IMR-90 (cell line): ENCODE measurements at regions not wholly inside any gene's neighbourhood (a gene's known extent, or its start where the extent isn't known, plus 50 kb on each side); places are given as distances from the start of the nearest gene placed in this dataset.

Experiments used
- ATAC-seq: fragments of 200-7000 bp; cut with Tn5 transposase; 2 replicates; pipeline ENCODE4 v1.9.1; 2020; ENCODE audit warnings: low read depth, mild to moderate bottlenecking, moderate library complexity
- BruUV-seq: library from RNA; stranded (reverse); fragments of 400-500 nt; replicated peaks from 2 replicates; lab custom pipeline; 2021; lab: Mats Ljungman, UMichigan
- CTCF ChIA-PET: fragments of 300-600 bp; formaldehyde crosslinking; extraction: SDS; loops from one replicate; lab custom pipeline; 2021; ENCODE audit warnings: antibody characterized with exemption; lab: Yijun Ruan, JAX
- POLR2A ChIA-PET: fragments of 300-600 bp; sonication (Branson Sonifier 250); formaldehyde crosslinking; loops from one replicate; lab custom pipeline; 2022; ENCODE audit warnings: antibody characterized with exemption; ENCODE audit not compliant: unreplicated experiment; lab: Charles Lee
- DNase-seq: peaks from one replicate; pipeline ENCODE4 v3.0.0; 2013
- H2AFZ ChIP-seq: replicated peaks from 2 replicates; pipeline ENCODE3; 2013; ENCODE audit warnings: low read length, mild to moderate bottlenecking; ENCODE audit not compliant: poor library complexity
- H2AK5ac ChIP-seq: 2 replicates; pipeline ENCODE4 v1.6.1; 2013; ENCODE audit warnings: low read depth, low read length, inconsistent platforms
- H2AK9ac ChIP-seq: replicated peaks from 2 replicates; pipeline ENCODE3; 2013; ENCODE audit warnings: mild to moderate bottlenecking, low read depth, low read length, moderate library complexity; ENCODE audit not compliant: poor library complexity
- H2BK120ac ChIP-seq: 2 replicates; pipeline ENCODE4 v1.6.1; 2013; ENCODE audit warnings: low read depth, low read length, inconsistent platforms
- H2BK15ac ChIP-seq: 3 replicates; pipeline ENCODE4 v1.6.1; 2013; ENCODE audit warnings: low read depth, low read length, inconsistent platforms
- H2BK20ac ChIP-seq: 2 replicates; pipeline ENCODE4 v1.6.1; 2013; ENCODE audit warnings: low read depth, mild to moderate bottlenecking, inconsistent platforms, low read length, moderate library complexity
- H2BK5ac ChIP-seq: 2 replicates; pipeline ENCODE4 v1.6.1; 2013; ENCODE audit warnings: mild to moderate bottlenecking, low read depth, low read length, inconsistent platforms; ENCODE audit not compliant: poor library complexity, severe bottlenecking
- H3K14ac ChIP-seq: replicated peaks from 2 replicates; pipeline ENCODE4 v1.6.1; 2013; ENCODE audit warnings: low read depth, low read length, inconsistent platforms
- H3K18ac ChIP-seq: 2 replicates; pipeline ENCODE4 v1.6.1; 2013; ENCODE audit warnings: low read depth, low read length, control low read depth
- H3K23ac ChIP-seq: 2 replicates; pipeline ENCODE4 v1.6.1; 2013; ENCODE audit warnings: low read depth, low read length, inconsistent platforms
- H3K27ac ChIP-seq: 2 replicates; pipeline ENCODE4 v1.5.1; 2013; ENCODE audit warnings: mild to moderate bottlenecking, control low read depth, low read length; ENCODE audit not compliant: insufficient read depth
- H3K27me3 ChIP-seq: 2 replicates; pipeline ENCODE4 v1.6.1; 2013; ENCODE audit warnings: low read length; ENCODE audit not compliant: control insufficient read depth, insufficient read depth
- H3K36me3 ChIP-seq: 2 replicates; pipeline ENCODE4 v1.6.1; 2013; ENCODE audit warnings: low read length, mixed read lengths; ENCODE audit not compliant: control insufficient read depth, insufficient read depth
- H3K4ac ChIP-seq: 2 replicates; pipeline ENCODE4 v1.6.1; 2013; ENCODE audit warnings: low read depth, low read length, inconsistent platforms
- H3K4me1 ChIP-seq: 2 replicates; pipeline ENCODE4 v1.6.1; 2013; ENCODE audit warnings: low read length, mixed read lengths; ENCODE audit not compliant: control insufficient read depth, insufficient read depth
- H3K4me2 ChIP-seq: 2 replicates; pipeline ENCODE4 v1.6.1; 2013; ENCODE audit warnings: low read depth, mild to moderate bottlenecking, control low read depth, low read length, moderate library complexity
- H3K4me3 ChIP-seq: 2 replicates; pipeline ENCODE4 v1.5.1; 2013; ENCODE audit warnings: low read depth, mild to moderate bottlenecking, control low read depth, low read length, moderate library complexity; ENCODE audit not compliant: insufficient read depth
- H3K56ac ChIP-seq: 2 replicates; pipeline ENCODE4 v1.6.1; 2013; ENCODE audit warnings: low read length, inconsistent platforms; ENCODE audit not compliant: insufficient read depth; ENCODE audit errors: extremely low read depth
- H3K79me1 ChIP-seq, 2 experiments: 2 replicates each; pipeline ENCODE4 v1.6.1; 2013; ENCODE audit warnings: low read length in 2 of 2, inconsistent platforms in 1 of 2, low read depth in 1 of 2
- H3K9ac ChIP-seq: 2 replicates; pipeline ENCODE4 v1.6.1; 2013; ENCODE audit warnings: low read depth, low read length, control low read depth
- H3K9me1 ChIP-seq: 2 replicates; pipeline ENCODE4 v1.6.1; 2013; ENCODE audit warnings: low read length, inconsistent platforms; ENCODE audit not compliant: insufficient read depth
- H3K9me3 ChIP-seq: 2 replicates; pipeline ENCODE4 v1.6.1; 2013; ENCODE audit warnings: low read length; ENCODE audit not compliant: control insufficient read depth, insufficient read depth
- H4K20me1 ChIP-seq: 2 replicates; pipeline ENCODE4 v1.6.1; 2013; ENCODE audit warnings: low read length, inconsistent platforms; ENCODE audit not compliant: insufficient read depth
- H4K5ac ChIP-seq: 2 replicates; pipeline ENCODE4 v1.6.1; 2013; ENCODE audit warnings: mild to moderate bottlenecking, low read depth, low read length, control low read depth
- H4K8ac ChIP-seq, 2 experiments: 2 replicates each; pipeline ENCODE4 v1.6.1; 2013; ENCODE audit warnings: low read depth in 2 of 2, low read length in 2 of 2, control low read depth in 1 of 2, inconsistent platforms in 1 of 2
- H4K91ac ChIP-seq: 2 replicates; pipeline ENCODE4 v1.6.1; 2013; ENCODE audit warnings: low read depth, low read length, inconsistent platforms; ENCODE audit not compliant: insufficient read depth
- BHLHE40 ChIP-seq: fragments of 150-350 bp; IDR thresholded peaks from 2 replicates; pipeline ENCODE4 v1.6.1; 2016; ENCODE audit warnings: mild to moderate bottlenecking, low read depth, low read length
- CEBPB ChIP-seq: IDR thresholded peaks from 2 replicates; pipeline ENCODE4 v1.6.1; 2012; ENCODE audit warnings: low read depth, low read length, improper control_type of control experiment
- CHD1 ChIP-seq: IDR thresholded peaks from 2 replicates; pipeline ENCODE4 v1.6.1; 2012; ENCODE audit warnings: low read depth, low read length, improper control_type of control experiment
- CTCF ChIP-seq: conservative IDR thresholded peaks from 2 replicates; pipeline ENCODE4 v1.5.1; 2012; ENCODE audit warnings: mild to moderate bottlenecking, low read depth, low read length, improper control_type of control experiment
- MAFK ChIP-seq: IDR thresholded peaks from 2 replicates; pipeline ENCODE4 v1.6.1; 2012; ENCODE audit warnings: low read depth, low read length, improper control_type of control experiment
- MAZ ChIP-seq: IDR thresholded peaks from 2 replicates; pipeline ENCODE4 v1.6.1; 2012; ENCODE audit warnings: low read depth, mild to moderate bottlenecking, low read length, improper control_type of control experiment, moderate library complexity, borderline replicate concordance
- NFE2L2 ChIP-seq: fragments of 150-350 bp; IDR thresholded peaks from 2 replicates; pipeline ENCODE4 v1.6.1; 2016; ENCODE audit warnings: low read depth, mild to moderate bottlenecking, low read length
- POLR2A ChIP-seq: IDR thresholded peaks from 2 replicates; pipeline ENCODE4 v1.6.1; 2012; ENCODE audit warnings: mild to moderate bottlenecking, low read depth, low read length
- RAD21 ChIP-seq: IDR thresholded peaks from 2 replicates; pipeline ENCODE4 v1.6.1; 2012; ENCODE audit warnings: low read length, improper control_type of control experiment
- RCOR1 ChIP-seq: IDR thresholded peaks from 2 replicates; pipeline ENCODE4 v1.6.1; 2012; ENCODE audit warnings: mild to moderate bottlenecking, low read length, improper control_type of control experiment; ENCODE audit not compliant: insufficient replicate concordance
- RFX5 ChIP-seq: IDR thresholded peaks from 2 replicates; pipeline ENCODE4 v1.8.0; 2012; ENCODE audit warnings: low read depth, mild to moderate bottlenecking, low read length, moderate library complexity
- SMC3 ChIP-seq: fragments of 150-350 bp; IDR thresholded peaks from 2 replicates; pipeline ENCODE4 v1.6.1; 2016; ENCODE audit warnings: low read depth, mild to moderate bottlenecking, antibody characterized with exemption, low read length, moderate library complexity
- USF2 ChIP-seq: fragments of 150-350 bp; IDR thresholded peaks from 2 replicates; pipeline ENCODE4 v1.6.1; 2017; ENCODE audit warnings: mild to moderate bottlenecking, antibody characterized with exemption, low read length, low read depth
- WGBS, 2 experiments: methylation state at CpG; one replicate each; pipeline versions ENCODE4 v1.1.5 to v1.1.7; 2013; ENCODE audit warnings: missing lambda C conversion rate in 2 of 2; ENCODE audit not compliant: insufficient read length in 1 of 2; ENCODE audit errors: extremely low coverage in 2 of 2; 5-methylcytosine and 5-hydroxymethylcytosine counted together
- dilution Hi-C: fragments of 300-500 bp; cut with HindIII; formaldehyde crosslinking; loops from one replicate; pipeline ENCODE4 v1.14.3; 2018; ENCODE audit warnings: low sequenced_read_pairs; ENCODE audit not compliant: unreplicated experiment
- in situ Hi-C: fragments of 300-500 bp; cut with MboI; formaldehyde crosslinking; loops from 3 replicates; pipeline ENCODE4 v1.14.3; 2019; ENCODE audit warnings: low sequenced_read_pairs, inconsistent platforms, mixed read lengths
- intact Hi-C: fragments of 100-400 bp; cut with micrococcal nuclease; formaldehyde crosslinking; loops from 2 replicates; pipeline ENCODE4 v1.10.0; 2022

DNA sequence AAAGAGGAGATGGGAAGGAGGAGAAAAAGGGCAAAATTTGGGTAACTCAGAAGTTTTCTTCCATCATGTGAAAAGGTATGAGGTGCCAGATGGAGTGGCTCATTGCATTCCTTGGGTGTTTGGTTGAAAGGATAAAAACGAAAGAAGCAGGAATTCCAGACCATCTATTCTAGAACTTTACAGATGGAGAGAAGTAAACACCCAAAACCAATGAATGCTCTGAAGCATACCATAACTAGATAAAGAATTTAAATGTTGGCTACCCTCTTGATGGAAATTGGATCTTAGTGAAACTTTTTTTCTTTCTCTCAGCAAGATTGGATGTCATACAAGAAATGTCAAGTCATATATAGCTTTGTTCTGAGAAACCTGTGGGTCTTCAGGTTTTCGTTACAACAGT, 175.6 kb upstream of the FAR2 start:
- peak; percentile 34 for DNase-seq
- H3K4me3 ChIP-seq: no peak overlapping the region
- H3K4me1 ChIP-seq: peaks cover 8% of the 10 kb centered on the region
- no peak overlapping the region for H3K9ac ChIP-seq
- in situ Hi-C loops (no loop called here), dilution Hi-C loops (no loop called here), intact Hi-C loops (no loop called here)
- ATAC-seq: peak; percentile 65
- H2AK5ac ChIP-seq: no peak overlapping the region
- H3K9me3 ChIP-seq: no peaks in the 10 kb centered on the region
- H4K91ac ChIP-seq: no peak overlapping the region
- no peaks in the 10 kb centered on the region; the same call in 1 of the 2 replicates for H3K9me1 ChIP-seq
- no peaks in the 10 kb centered on the region for H3K79me1 ChIP-seq
- H3K27me3 ChIP-seq: no peaks in the 10 kb centered on the region
- CTCF ChIA-PET: interaction anchor here (0.6 kb wide), 1 partner anchor 679 kb away, joined by 3 read pairs; no protein-coding TSS in a partner anchor
- no peaks in the 10 kb centered on the region for H3K36me3 ChIP-seq
- H4K20me1 ChIP-seq: no peaks in the 10 kb centered on the region
- peak overlapping the region; percentile 82 for H2BK20ac ChIP-seq
- no peak overlapping the region for H2AK9ac ChIP-seq
- H3K23ac ChIP-seq: no peak overlapping the region
- H3K4ac ChIP-seq: no peak overlapping the region
- H3K18ac ChIP-seq: no peak overlapping the region; the same call in 1 of the 2 replicates
- H2AFZ ChIP-seq: no peak overlapping the region
- POLR2A ChIA-PET: no interaction called here
- no TSS peak for BruUV-seq
- peak overlapping the region; percentile 35; the same call in 1 of the 2 replicates for H3K4me2 ChIP-seq
- H3K14ac ChIP-seq: no peak overlapping the region
- H4K8ac ChIP-seq: no peak overlapping the region
- no peak overlapping the region for H3K27ac ChIP-seq
- peak overlapping the region; percentile 39; the same call in 1 of the 2 replicates for H2BK120ac ChIP-seq
- TF ChIP-seq CEBPB (no peak), NFE2L2 (no peak), RCOR1 (no peak), POLR2A (no peak), RAD21 (no peak), MAFK (no peak), RFX5 (no peak), USF2 (no peak), CHD1 (no peak), CTCF (no peak), BHLHE40 (no peak), SMC3 (no peak), MAZ (no peak)
- WGBS, 2 experiments: no CpG with 5 or more reads among the region's 2 CpGs
- peak overlapping the region; percentile 87 for H2BK5ac ChIP-seq
- no peak overlapping the region for H3K56ac ChIP-seq
- H4K5ac ChIP-seq: peak overlapping the region; percentile 50; the same call in 1 of the 2 replicates
- no peak overlapping the region for H2BK15ac ChIP-seq
